K562 (cell line): ENCODE measurements at regions not wholly inside any gene's neighbourhood (a gene's known extent, or its start where the extent isn't known, plus 50 kb on each side); places are given as distances from the start of the nearest gene placed in this dataset.

ENCODE experiments used
- ATAC-seq: fragments of 200-7000 bp; cut with Tn5 transposase; 3 replicates; pipeline ENCODE4 v1.9.1; 2020; ENCODE audit warnings: moderate library complexity
- BruUV-seq: library from RNA; stranded (reverse); fragments of 400-500 nt; replicated peaks from 2 replicates; lab custom pipeline; 2021; lab: Mats Ljungman, UMichigan
- CTCF ChIA-PET: fragments of 300-600 bp; formaldehyde crosslinking; extraction: SDS; loops from one replicate; lab custom pipeline; 2021; ENCODE audit warnings: low intra/inter-chr PET ratio; lab: Yijun Ruan, JAX
- POLR2A ChIA-PET: fragments of 300-600, 350-650 bp; sonication (Branson Sonifier 250); formaldehyde crosslinking; extraction: SDS; loops from one replicate; lab custom pipeline; 2021; ENCODE audit warnings: antibody characterized with exemption, inconsistent platforms; lab: Yijun Ruan, JAX
- DNase-seq, 4 experiments: peaks; one replicate each; pipeline versions ENCODE4 v3.0.0 to v3.0.0-alpha.2; 2011 to 2018; ENCODE audit warnings: low spot score in 3 of 4, mixed read lengths in 3 of 4; ENCODE audit errors: extremely low read depth in 1 of 4
- FAIRE-seq: peaks from 2 replicates; lab custom pipeline; 2011; peaks lifted over from hg19 to GRCh38; lab: Jason Lieb, UNC
- H2AFZ ChIP-seq: 2 replicates; pipeline ENCODE4 v1.6.0; 2011; ENCODE audit warnings: low read depth, low read length, control low read depth, inconsistent platforms
- H3K27ac ChIP-seq: fragments of 200-600 bp; 3 replicates; pipeline ENCODE4 v1.8.0; 2011; ENCODE audit warnings: low read depth, mild to moderate bottlenecking, control low read depth, inconsistent platforms, low read length, moderate library complexity, mixed read lengths; ENCODE audit errors: extremely low read depth
- H3K27me3 ChIP-seq, 2 experiments: fragments of 300-600 bp in 1 of 2; 2 replicates in 1 of 2; 3 replicates in 1 of 2; pipeline versions ENCODE4 v1.6.0 to v1.8.0; 2011; ENCODE audit warnings: inconsistent platforms in 2 of 2, low read length in 2 of 2, mild to moderate bottlenecking in 1 of 2, mixed read lengths in 1 of 2, moderate library complexity in 1 of 2; ENCODE audit not compliant: control insufficient read depth in 2 of 2, insufficient read depth in 2 of 2
- H3K36me3 ChIP-seq: fragments of 300-600 bp; 3 replicates; pipeline ENCODE4 v1.8.0; 2011; ENCODE audit warnings: mild to moderate bottlenecking, low read length, inconsistent platforms; ENCODE audit not compliant: control insufficient read depth, insufficient read depth
- H3K4me1 ChIP-seq, 2 experiments: fragments of 200-600 bp in 1 of 2; replicated peaks in 1 of 2; 2 replicates in 1 of 2; 3 replicates in 1 of 2; pipeline versions ENCODE4 v1.5.1 to v1.8.0; 2011; ENCODE audit warnings: inconsistent platforms in 2 of 2, low read length in 2 of 2, mild to moderate bottlenecking in 1 of 2, mixed read lengths in 1 of 2, moderate library complexity in 1 of 2; ENCODE audit not compliant: control insufficient read depth in 2 of 2, insufficient read depth in 2 of 2
- H3K4me2 ChIP-seq: 2 replicates; pipeline ENCODE4 v1.6.1; 2011; ENCODE audit warnings: low read length, control low read depth, inconsistent platforms, mixed read lengths; ENCODE audit not compliant: insufficient read depth
- H3K4me3 ChIP-seq: fragments of 200-600 bp; sonication (generic), shearing (Covaris generic); 2 replicates; pipeline ENCODE4 v1.5.1; 2016; ENCODE audit warnings: control low read depth, inconsistent platforms
- H3K79me2 ChIP-seq: fragments of 200-600 bp; 3 replicates; pipeline ENCODE4 v1.8.0; 2011; ENCODE audit warnings: low read length, inconsistent platforms; ENCODE audit not compliant: control insufficient read depth, insufficient read depth
- H3K9ac ChIP-seq, 2 experiments: 2 replicates each; pipeline versions ENCODE4 v1.6.0 to v1.6.1; 2011; ENCODE audit warnings: low read depth in 2 of 2, low read length in 2 of 2, control low read depth in 1 of 2, inconsistent platforms in 1 of 2, mild to moderate bottlenecking in 1 of 2, mixed read lengths in 1 of 2; ENCODE audit not compliant: insufficient read depth in 1 of 2
- H3K9me1 ChIP-seq: one replicate; pipeline ENCODE4 v1.6.0; 2011; ENCODE audit warnings: inconsistent platforms, mild to moderate bottlenecking, low read length, moderate library complexity; ENCODE audit not compliant: control insufficient read depth, insufficient read depth
- H3K9me3 ChIP-seq: replicated peaks from 2 replicates; pipeline ENCODE4 v1.5.1; 2011; ENCODE audit warnings: low read depth, low read length, inconsistent platforms; ENCODE audit not compliant: control insufficient read depth, insufficient read depth
- H4K20me1 ChIP-seq: replicated peaks from 2 replicates; pipeline ENCODE4 v1.6.1; 2011; ENCODE audit warnings: low read length, inconsistent platforms, mixed read lengths; ENCODE audit not compliant: control insufficient read depth, insufficient read depth
- CBFA2T3 ChIP-seq: fragments of 450-650 bp; IDR thresholded peaks from 2 replicates; pipeline ENCODE4 v1.6.1; 2017
- CCNT2 ChIP-seq: IDR thresholded peaks from 2 replicates; pipeline ENCODE4 v1.6.1; 2011; ENCODE audit warnings: borderline replicate concordance, low read depth, mild to moderate bottlenecking, moderate library complexity, mixed read lengths, low read length; ENCODE audit not compliant: insufficient read length; ENCODE audit errors: extremely low read depth
- DMBX1 ChIP-seq: fragments of 250-450 bp; sonication (Bioruptor Pico); IDR thresholded peaks from 2 replicates; pipeline ENCODE4 v1.8.0; 2022; ENCODE audit warnings: inconsistent platforms, mild to moderate bottlenecking, moderate library complexity, borderline replicate concordance
- FOXP1 ChIP-seq: sonication (generic); formaldehyde crosslinking; IDR thresholded peaks from 2 replicates; pipeline ENCODE4 v1.8.0; 2022; ENCODE audit warnings: mild to moderate bottlenecking, missing genetic modification reagents
- GTF3C2 ChIP-seq: IDR thresholded peaks from 3 replicates; pipeline ENCODE4 v1.6.1; 2011; ENCODE audit warnings: borderline replicate concordance, mild to moderate bottlenecking, moderate library complexity; ENCODE audit not compliant: insufficient read length; ENCODE audit errors: extremely low read depth
- KAT2B ChIP-seq: IDR thresholded peaks from one replicate; pipeline ENCODE4 v1.6.1; 2012; ENCODE audit warnings: low read depth, mild to moderate bottlenecking, control low read depth, inconsistent platforms, low read length, moderate library complexity
- KLF16 ChIP-seq: IDR thresholded peaks from 2 replicates; pipeline ENCODE4 v1.6.1; 2016; ENCODE audit warnings: antibody characterized with exemption
- MTA2 ChIP-seq: fragments of 450-650 bp; IDR thresholded peaks from 2 replicates; pipeline ENCODE4 v1.6.1; 2016; ENCODE audit warnings: low read depth
- NCOA1 ChIP-seq: fragments of 450-650 bp; IDR thresholded peaks from 2 replicates; pipeline ENCODE4 v1.6.1; 2016; ENCODE audit warnings: low read depth
- RB1 ChIP-seq: fragments of 450-650 bp; IDR thresholded peaks from 2 replicates; pipeline ENCODE4 v1.6.1; 2017; ENCODE audit warnings: low read depth, mild to moderate bottlenecking
- SIX5 ChIP-seq, 2 experiments: IDR thresholded peaks; 2 replicates each; pipeline ENCODE4 v1.6.1; 2011; ENCODE audit warnings: low read length in 2 of 2, borderline replicate concordance in 1 of 2, low read depth in 1 of 2, mild to moderate bottlenecking in 1 of 2, moderate library complexity in 1 of 2; ENCODE audit not compliant: insufficient read depth in 1 of 2
- ZFP36 ChIP-seq: fragments of 150-350 bp; IDR thresholded peaks from 2 replicates; pipeline ENCODE4 v1.6.1; 2018; ENCODE audit warnings: low read length, low read depth; ENCODE audit not compliant: partially characterized antibody
- ZNF146 ChIP-seq: IDR thresholded peaks from one replicate; pipeline ENCODE4 v1.6.1; 2018; ENCODE audit warnings: missing compliant biosample characterization; ENCODE audit not compliant: unreplicated experiment
- ZNF512 ChIP-seq: IDR thresholded peaks from 2 replicates; pipeline ENCODE4 v1.6.1; 2016; ENCODE audit warnings: missing genetic modification characterization, missing compliant biosample characterization
- ZNF584 ChIP-seq: fragments of 200-800 bp; sonication (Bioruptor generic); IDR thresholded peaks from 2 replicates; pipeline ENCODE4 v1.6.1; 2016; ENCODE audit warnings: low read depth, mild to moderate bottlenecking, missing genetic modification characterization, missing compliant biosample characterization
- ZNF766 ChIP-seq: fragments of 200-800 bp; sonication (Bioruptor generic); conservative IDR thresholded peaks from 2 replicates; pipeline ENCODE4 v1.6.1; 2016; ENCODE audit warnings: missing genetic modification characterization, missing compliant biosample characterization
- WGBS: fragments of 100-300 bp; shearing (Covaris generic); methylation state at CpG from one replicate; pipeline ENCODE4 v1.1.6; 2016; ENCODE audit warnings: low coverage, mixed read lengths; ENCODE audit not compliant: insufficient coverage; ENCODE audit errors: missing lambda C conversion rate; 5-methylcytosine and 5-hydroxymethylcytosine counted together
- in situ Hi-C: fragments of 300-500 bp; cut with MboI; formaldehyde crosslinking; loops from 4 replicates; pipeline ENCODE4 v1.15.0; 2018; ENCODE audit warnings: inconsistent platforms, mixed read lengths
- intact Hi-C: fragments of 100-400 bp; cut with micrococcal nuclease; formaldehyde crosslinking; loops from 2 replicates; pipeline ENCODE4 v1.14.2; 2022

- Histone ChIP-seq H3K9me3 (no peaks in the 10 kb centered on the region), H3K36me3 (no peaks in the 10 kb centered on the region), H4K20me1 (no peaks in the 10 kb centered on the region), H3K4me2 (no peak overlapping the region), H3K79me2 (no peaks in the 10 kb centered on the region), H3K4me1 (no peaks in the 10 kb centered on the region), H3K4me3 (no peak overlapping the region), H3K27me3 (no peaks in the 10 kb centered on the region; a peak in 1 of 5 replicates), H3K9ac (no peak overlapping the region), H3K9me1 (no peaks in the 10 kb centered on the region), H2AFZ (no peak overlapping the region), H3K27ac (no peak overlapping the region)
- WGBS = 0% methylated on average over 3 of the region's 3 CpGs
- FAIRE-seq (no peak), DNase-seq (no peak), ATAC-seq (no peak)
- TF ChIP-seq KLF16 (no peak), GTF3C2 (no peak), NCOA1 (no peak), ZNF146 (CRISPR knock-in tag) (no peak), ZNF766 (CRISPR knock-in tag) (no peak), KAT2B (no peak), FOXP1 (CRISPR knock-in tag) (no peak), MTA2 (no peak), DMBX1 (CRISPR knock-in tag) (no peak), RB1 (no peak), ZNF584 (CRISPR knock-in tag) (no peak), ZFP36 (no peak), ZNF512 (tag) (no peak), SIX5 (IDR thresholded peaks at IDR 0.05; ENCODE audit: borderline replicate concordance in 1 of 2, insufficient read depth in 1 of 2, low read depth in 1 of 2, low read length in 2 of 2) (no peak), CCNT2 (no peak), CBFA2T3 (no peak)
- POLR2A ChIA-PET = interaction anchor here (0.6 kb wide), 1 partner anchor 71 kb away, joined by 3 read pairs; no protein-coding TSS in a partner anchor
- BruUV-seq = no TSS peak
- CTCF ChIA-PET = no interaction called here
- intact Hi-C loops (no loop called here), in situ Hi-C loops (no loop called here)
These were observed 552.5 kb downstream of the TYW1 start for GRCh38 chr7:67549126-67549525.
